Smooth muscle cell (in vitro differentiated cells): ENCODE measurements at regions not wholly inside any gene's neighbourhood (a gene's known extent, or its start where the extent isn't known, plus 50 kb on each side); places are given as distances from the start of the nearest gene placed in this dataset.
A peak's percentile ranks its signal among the peaks of the same experiment; 100 is the strongest.

Source experiments
- DNase-seq: peaks from one replicate; lab custom pipeline; 2025; ENCODE audit not compliant: unreplicated experiment; lab: John Stamatoyannopoulos, UW
- H2AFZ ChIP-seq: fragments of 200-600 bp; sonication (generic); 2 replicates; pipeline ENCODE4 v1.6.0; 2016; ENCODE audit warnings: antibody characterized with exemption, low read depth, mild to moderate bottlenecking
- H3F3A ChIP-seq: fragments of 200-600 bp; sonication (generic); 2 replicates; pipeline ENCODE4 v1.6.0; 2017; ENCODE audit warnings: antibody characterized with exemption, low read depth
- H3K27ac ChIP-seq: fragments of 200-600 bp; sonication (generic); 2 replicates; pipeline ENCODE4 v1.5.1; 2016; ENCODE audit warnings: low read depth, mild to moderate bottlenecking
- H3K27me3 ChIP-seq: fragments of 200-600 bp; sonication (generic); 2 replicates; pipeline ENCODE4 v1.6.1; 2016; ENCODE audit warnings: low read depth, mild to moderate bottlenecking
- H3K36me3 ChIP-seq: fragments of 200-600 bp; sonication (generic); 2 replicates; pipeline ENCODE4 v1.5.1; 2016; ENCODE audit warnings: low read depth
- H3K4me1 ChIP-seq: fragments of 200-600 bp; sonication (generic); 2 replicates; pipeline ENCODE4 v1.5.1; 2016; ENCODE audit warnings: low read depth
- H3K4me2 ChIP-seq: fragments of 200-600 bp; sonication (generic); 2 replicates; pipeline ENCODE4 v1.6.0; 2016; ENCODE audit warnings: mild to moderate bottlenecking
- H3K4me3 ChIP-seq: fragments of 200-600 bp; sonication (generic); 2 replicates; pipeline ENCODE4 v1.5.1; 2016; ENCODE audit warnings: mild to moderate bottlenecking
- H3K79me2 ChIP-seq: fragments of 200-600 bp; sonication (generic); 2 replicates; pipeline ENCODE4 v1.6.0; 2016; ENCODE audit warnings: low read depth, mild to moderate bottlenecking
- H3K9ac ChIP-seq: fragments of 200-600 bp; sonication (generic); 2 replicates; pipeline ENCODE4 v1.6.0; 2016; ENCODE audit warnings: low read depth
- H3K9me3 ChIP-seq: fragments of 200-600 bp; sonication (generic); replicated peaks from 2 replicates; pipeline ENCODE4 v1.5.1; 2016; ENCODE audit warnings: low read depth
- H4K20me1 ChIP-seq: fragments of 200-600 bp; sonication (generic); 2 replicates; pipeline ENCODE4 v1.6.0; 2016; ENCODE audit warnings: low read depth
- CTCF ChIP-seq: fragments of 200-600 bp; sonication (generic); IDR thresholded peaks from 2 replicates; pipeline ENCODE4 v1.5.1; 2017; ENCODE audit warnings: borderline replicate concordance, mild to moderate bottlenecking, antibody characterized with exemption; ENCODE audit not compliant: insufficient read depth, poor library complexity, severe bottlenecking
- WGBS: methylation state at CpG from one replicate; pipeline ENCODE4 v1.1.7; 2016; ENCODE audit warnings: low lambda C conversion rate; 5-methylcytosine and 5-hydroxymethylcytosine counted together

GRCh38 chr2:219902891-219903552 lies 275.6 kb downstream of the SLC4A3 start:
- no peaks in the 10 kb centered on the region for H3K79me2 ChIP-seq
- no peaks in the 10 kb centered on the region for H3F3A ChIP-seq
- no peaks in the 10 kb centered on the region for H4K20me1 ChIP-seq
- no peak overlapping the region for H3K27ac ChIP-seq
- H3K36me3 ChIP-seq = no peaks in the 10 kb centered on the region
- no peak overlapping the region for H3K4me2 ChIP-seq
- H3K9ac ChIP-seq = no peak overlapping the region
- H2AFZ ChIP-seq = no peak overlapping the region
- H3K27me3 ChIP-seq = peaks cover 5% of the 10 kb centered on the region
- TF ChIP-seq CTCF = no peak
- H3K4me3 ChIP-seq = no peak overlapping the region
- WGBS = 74% methylated on average over 10 of the region's 10 CpGs
- no peaks in the 10 kb centered on the region for H3K4me1 ChIP-seq
- DNase-seq = no peak
- no peaks in the 10 kb centered on the region for H3K9me3 ChIP-seq

GRCh38 chr2:219905640-219906039 lies 278.2 kb downstream of the SLC4A3 start:
- WGBS = 94% methylated on average over 2 of the region's 2 CpGs
- Histone ChIP-seq H3K4me2 (no peak overlapping the region), H3K36me3 (no peaks in the 10 kb centered on the region), H2AFZ (no peak overlapping the region), H3K79me2 (no peaks in the 10 kb centered on the region), H3K27me3 (peaks cover 5% of the 10 kb centered on the region), H3F3A (no peaks in the 10 kb centered on the region), H4K20me1 (no peaks in the 10 kb centered on the region), H3K9me3 (no peaks in the 10 kb centered on the region), H3K9ac (no peak overlapping the region), H3K4me3 (no peak overlapping the region), H3K27ac (no peak overlapping the region), H3K4me1 (no peaks in the 10 kb centered on the region)
- TF ChIP-seq CTCF = no peak
- no peak for DNase-seq

GRCh38 chr2:219906114-219907010 lies 278.9 kb downstream of the SLC4A3 start:
- H3K9ac ChIP-seq = no peak overlapping the region
- H3F3A ChIP-seq = no peaks in the 10 kb centered on the region
- H3K9me3 ChIP-seq = no peaks in the 10 kb centered on the region
- H3K27ac ChIP-seq = no peak overlapping the region
- no peak for DNase-seq
- no peak overlapping the region for H2AFZ ChIP-seq
- TF ChIP-seq CTCF = no peak
- H3K36me3 ChIP-seq = no peaks in the 10 kb centered on the region
- peaks cover 5% of the 10 kb centered on the region for H3K27me3 ChIP-seq
- WGBS = 52% methylated on average over 7 of the region's 7 CpGs
- peak overlapping the region; percentile 11 for H3K4me2 ChIP-seq
- no peaks in the 10 kb centered on the region for H3K79me2 ChIP-seq
- no peaks in the 10 kb centered on the region for H3K4me1 ChIP-seq
- H3K4me3 ChIP-seq = no peak overlapping the region
- no peaks in the 10 kb centered on the region for H4K20me1 ChIP-seq
